GM23338 (cell line): ENCODE measurements at regions not wholly inside any gene's neighbourhood (a gene's known extent, or its start where the extent isn't known, plus 50 kb on each side); places are given as distances from the start of the nearest gene placed in this dataset.

Experiments used
- ATAC-seq: fragments of 200-7000 bp; cut with Tn5 transposase; 3 replicates; pipeline ENCODE4 v1.9.1; 2020
- DNase-seq: peaks from one replicate; pipeline ENCODE4 v3.0.0-alpha.2; 2015; ENCODE audit warnings: low spot score
- H2AFZ ChIP-seq: fragments of 200-600 bp; sonication (generic); 2 replicates; pipeline ENCODE4 v1.8.0; 2016; ENCODE audit warnings: antibody characterized with exemption, mild to moderate bottlenecking, moderate library complexity
- H3F3A ChIP-seq: fragments of 200-600 bp; sonication (generic); replicated peaks from 2 replicates; pipeline ENCODE4 v1.8.0; 2017; ENCODE audit warnings: antibody characterized with exemption, mixed run types, low read depth
- H3K27ac ChIP-seq: fragments of 200-600 bp; sonication (generic); 2 replicates; pipeline ENCODE4 v1.6.1; 2016; ENCODE audit warnings: low read depth
- H3K27me3 ChIP-seq: fragments of 200-600 bp; sonication (generic); 2 replicates; pipeline ENCODE4 v1.8.0; 2016; ENCODE audit warnings: mild to moderate bottlenecking, mixed run types, moderate library complexity; ENCODE audit not compliant: insufficient read depth
- H3K36me3 ChIP-seq: fragments of 200-600 bp; sonication (generic); 2 replicates; pipeline ENCODE4 v1.8.0; 2016; ENCODE audit warnings: mild to moderate bottlenecking; ENCODE audit not compliant: insufficient read depth
- H3K4me1 ChIP-seq: fragments of 200-600 bp; sonication (generic); 2 replicates; pipeline ENCODE4 v1.8.0; 2016; ENCODE audit warnings: mild to moderate bottlenecking, moderate library complexity; ENCODE audit not compliant: insufficient read depth
- H3K4me2 ChIP-seq: fragments of 200-600 bp; sonication (generic); 2 replicates; pipeline ENCODE4 v1.7.1; 2017; ENCODE audit warnings: mixed run types
- H3K4me3 ChIP-seq: fragments of 200-600 bp; sonication (generic); 2 replicates; pipeline ENCODE4 v1.6.1; 2016; ENCODE audit warnings: mixed run types
- H3K79me2 ChIP-seq: fragments of 200-600 bp; sonication (generic); replicated peaks from 2 replicates; pipeline ENCODE4 v1.8.0; 2017; ENCODE audit warnings: mild to moderate bottlenecking; ENCODE audit not compliant: insufficient read depth
- H3K9me2 ChIP-seq: fragments of 200-600 bp; sonication (generic); 2 replicates; pipeline ENCODE4 v1.8.0; 2017; ENCODE audit not compliant: insufficient read depth
- H4K20me1 ChIP-seq: fragments of 200-600 bp; sonication (generic); replicated peaks from 2 replicates; pipeline ENCODE4 v1.8.0; 2017; ENCODE audit warnings: mild to moderate bottlenecking; ENCODE audit not compliant: insufficient read depth
- H3K27ac Mint-ChIP-seq: 2 replicates; pipeline ENCODE4 v1.8.0; 2020; ENCODE audit warnings: inconsistent platforms, mild to moderate bottlenecking, moderate library complexity, mixed read lengths
- H3K27me3 Mint-ChIP-seq: 3 replicates; pipeline ENCODE4 v1.8.0; 2022; ENCODE audit warnings: low read depth, mild to moderate bottlenecking, moderate library complexity, mixed read lengths, inconsistent platforms; ENCODE audit not compliant: insufficient read depth, poor library complexity
- H3K36me3 Mint-ChIP-seq: 3 replicates; pipeline ENCODE4 v1.8.0; 2021; ENCODE audit warnings: low read depth, mild to moderate bottlenecking, inconsistent platforms, moderate library complexity, mixed read lengths
- H3K4me1 Mint-ChIP-seq: 3 replicates; pipeline ENCODE4 v1.8.0; 2020; ENCODE audit warnings: mild to moderate bottlenecking, inconsistent platforms, mixed read lengths
- H3K4me3 Mint-ChIP-seq: 3 replicates; pipeline ENCODE4 v1.8.0; 2021; ENCODE audit warnings: moderate library complexity, mild to moderate bottlenecking, inconsistent platforms, mixed read lengths
- H3K9me3 Mint-ChIP-seq: 3 replicates; pipeline ENCODE4 v1.8.0; 2020; ENCODE audit warnings: moderate library complexity, mild to moderate bottlenecking, inconsistent platforms, mixed read lengths
- CREB1 ChIP-seq: fragments of 250-450 bp; sonication (Bioruptor Pico); IDR thresholded peaks from 2 replicates; pipeline ENCODE4 v1.5.0; 2020; ENCODE audit warnings: low read depth, mild to moderate bottlenecking, moderate library complexity
- CTCF ChIP-seq, 2 experiments: fragments of 200-600 bp in 1 of 2; sonication (generic) in 1 of 2; conservative IDR thresholded peaks; 2 replicates each; pipeline versions ENCODE4 v1.5.1 to v1.6.1; 2016 to 2017; ENCODE audit warnings: antibody characterized with exemption in 2 of 2, low read depth in 2 of 2, mild to moderate bottlenecking in 2 of 2, moderate library complexity in 1 of 2
- ETS1 ChIP-seq: IDR thresholded peaks from 2 replicates; pipeline ENCODE4 v1.6.1; 2016; ENCODE audit warnings: antibody characterized with exemption
- EZH2 ChIP-seq: fragments of 200-600 bp; sonication (generic); IDR thresholded peaks from one replicate; pipeline ENCODE4 v1.8.0; 2017; ENCODE audit warnings: antibody characterized with exemption, mild to moderate bottlenecking, low read depth; ENCODE audit not compliant: unreplicated experiment
- EZH2phosphoT487 ChIP-seq: fragments of 200-600 bp; sonication (generic); IDR thresholded peaks from one replicate; pipeline ENCODE4 v1.8.1; 2018; ENCODE audit warnings: antibody characterized with exemption; ENCODE audit not compliant: unreplicated experiment
- JUNB ChIP-seq: IDR thresholded peaks from one replicate; pipeline ENCODE4 v1.6.1; 2016; ENCODE audit warnings: antibody characterized with exemption; ENCODE audit not compliant: unreplicated experiment
- NANOG ChIP-seq: IDR thresholded peaks from 2 replicates; pipeline ENCODE4 v1.6.1; 2016; ENCODE audit warnings: antibody characterized with exemption, borderline replicate concordance
- POLR2AphosphoS5 ChIP-seq: IDR thresholded peaks from 2 replicates; pipeline ENCODE4 v1.6.1; 2016; ENCODE audit warnings: antibody characterized with exemption, low read depth
- REST ChIP-seq: IDR thresholded peaks from one replicate; pipeline ENCODE4 v1.6.1; 2018; ENCODE audit warnings: antibody characterized with exemption; ENCODE audit not compliant: unreplicated experiment
- STAT1 ChIP-seq: IDR thresholded peaks from one replicate; pipeline ENCODE4 v1.6.1; 2016; ENCODE audit warnings: antibody characterized with exemption; ENCODE audit not compliant: unreplicated experiment
- ZNF114 ChIP-seq: fragments of 250-450 bp; sonication (Bioruptor Pico); IDR thresholded peaks from 2 replicates; pipeline ENCODE4 v1.5.0; 2020; ENCODE audit warnings: mild to moderate bottlenecking, moderate library complexity
- ZNF331 ChIP-seq: fragments of 250-450 bp; sonication (Bioruptor Pico); IDR thresholded peaks from 2 replicates; pipeline ENCODE4 v1.5.0; 2020; ENCODE audit warnings: low read depth, mild to moderate bottlenecking, moderate library complexity
- ZNF462 ChIP-seq: fragments of 250-450 bp; sonication (Bioruptor Pico); IDR thresholded peaks from 2 replicates; pipeline ENCODE4 v1.5.0; 2020; ENCODE audit warnings: mild to moderate bottlenecking, moderate library complexity

- no peaks in the 10 kb centered on the region for H3K79me2 ChIP-seq
- H3F3A ChIP-seq: peaks cover 5% of the 10 kb centered on the region; the same call in 1 of the 2 replicates
- H4K20me1 ChIP-seq: peaks cover 13% of the 10 kb centered on the region
- peaks cover 68% of the 10 kb centered on the region for H3K36me3 ChIP-seq
- H3K4me2 ChIP-seq: no peak overlapping the region
- H3K9me2 ChIP-seq: 0 out of 2 replicates have a peak, but pooled peaks cover 4% of the 10 kb centered on the region
- DNase-seq: no peak
- no peaks in the 10 kb centered on the region for H3K4me1 Mint-ChIP-seq
- no peak for TF ChIP-seq STAT1
- TF ChIP-seq CREB1 (CRISPR knock-in tag): no peak
- TF ChIP-seq ETS1: no peak
- no peak for TF ChIP-seq ZNF462 (CRISPR knock-in tag)
- no peak for TF ChIP-seq REST
- no peak for TF ChIP-seq NANOG
- no peak for TF ChIP-seq EZH2phosphoT487
- TF ChIP-seq JUNB: no peak
- TF ChIP-seq CTCF (conservative IDR thresholded peaks at IDR 0.05; ENCODE audit: low read depth in 2 of 2): no peak
- no peak for TF ChIP-seq EZH2
- TF ChIP-seq ZNF331 (CRISPR knock-in tag): no peak
- TF ChIP-seq POLR2AphosphoS5: no peak
- TF ChIP-seq ZNF114: no peak
- no peak overlapping the region for H3K4me3 ChIP-seq
- H3K4me1 ChIP-seq: no peaks in the 10 kb centered on the region
- ATAC-seq: no peak
- no peak overlapping the region for H2AFZ ChIP-seq
- H3K9me3 Mint-ChIP-seq: peaks cover 7% of the 10 kb centered on the region
- H3K27me3 ChIP-seq: no peaks in the 10 kb centered on the region
- no peak overlapping the region for H3K27ac Mint-ChIP-seq
- peaks cover 29% of the 10 kb centered on the region for H3K36me3 Mint-ChIP-seq
- H3K27ac ChIP-seq: no peak overlapping the region
- H3K27me3 Mint-ChIP-seq: peaks cover 9% of the 10 kb centered on the region
- H3K4me3 Mint-ChIP-seq: no peak overlapping the region
Observed at GRCh38 chr19:5213667-5214066, 126.9 kb downstream of the PTPRS start.
